HG02588 (cell line): ENCODE measurements at regions not wholly inside any gene's neighbourhood (a gene's known extent, or its start where the extent isn't known, plus 50 kb on each side); places are given as distances from the start of the nearest gene placed in this dataset.
"Not testable (repeated sequence)": the region's sequence is repeated elsewhere in the genome, so short reads cannot be mapped to it uniquely, and the experiment has no call there.

ENCODE experiments used
- ATAC-seq: cut with Tn5 transposase; IDR thresholded peaks from one replicate; pipeline ENCODE4 v1.9.1; 2021; ENCODE audit warnings: mild to moderate bottlenecking, moderate library complexity; ENCODE audit not compliant: unreplicated experiment

DNA sequence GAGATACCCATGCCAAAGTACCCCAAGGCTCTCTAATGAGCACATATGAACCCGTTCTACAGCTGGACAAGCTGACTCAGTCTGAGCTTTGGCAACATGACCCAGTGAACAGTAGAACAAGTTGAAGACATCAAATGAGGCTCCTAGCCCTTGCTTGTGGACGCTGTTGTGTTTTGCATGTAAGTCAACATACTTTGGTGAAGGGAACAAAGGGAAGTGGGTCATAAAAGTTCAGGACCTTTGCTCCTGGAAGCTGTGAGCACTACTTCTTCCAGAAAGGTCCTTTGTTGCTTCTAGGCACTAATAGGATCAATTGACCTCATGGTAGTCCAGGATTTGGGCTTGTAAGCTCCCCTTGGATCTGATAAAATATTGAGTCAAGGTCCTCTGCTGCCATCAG is 613.5 kb upstream of the TBX3 start:
- no peak for ATAC-seq

- no peak for ATAC-seq
Observed at GRCh38 chr12:115296613-115297198, 612.7 kb upstream of the TBX3 start.

DNA sequence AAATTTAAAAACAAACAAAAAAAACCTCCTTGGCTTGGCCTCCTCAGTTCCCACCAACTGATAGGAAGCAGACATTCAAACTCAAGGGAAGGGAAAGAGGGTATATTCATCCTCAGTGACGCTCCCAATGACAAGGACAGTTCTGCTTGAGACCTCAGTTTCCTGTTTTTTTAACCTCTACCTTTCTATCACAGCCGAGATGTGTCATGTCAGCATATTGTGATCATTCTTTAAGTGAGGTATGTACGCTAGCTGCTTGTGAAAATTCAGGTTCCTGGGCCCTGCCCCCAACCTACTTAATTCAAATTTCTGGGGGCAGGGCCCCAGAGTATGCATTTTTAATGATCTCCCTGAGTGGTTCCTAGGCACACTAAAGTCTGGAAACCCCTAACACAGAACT is 611.9 kb upstream of the TBX3 start:
- ATAC-seq, result no peak

- no peak for ATAC-seq
Observed at GRCh38 chr12:115294453-115295133, 610.6 kb upstream of the TBX3 start.

- not testable (repeated sequence) for ATAC-seq
Observed at GRCh38 chr12:115285429-115285828, 601.5 kb upstream of the TBX3 start.

GRCh38 chr12:115273456-115273855 is 589.5 kb upstream of the TBX3 start:
- ATAC-seq, result no peak

DNA sequence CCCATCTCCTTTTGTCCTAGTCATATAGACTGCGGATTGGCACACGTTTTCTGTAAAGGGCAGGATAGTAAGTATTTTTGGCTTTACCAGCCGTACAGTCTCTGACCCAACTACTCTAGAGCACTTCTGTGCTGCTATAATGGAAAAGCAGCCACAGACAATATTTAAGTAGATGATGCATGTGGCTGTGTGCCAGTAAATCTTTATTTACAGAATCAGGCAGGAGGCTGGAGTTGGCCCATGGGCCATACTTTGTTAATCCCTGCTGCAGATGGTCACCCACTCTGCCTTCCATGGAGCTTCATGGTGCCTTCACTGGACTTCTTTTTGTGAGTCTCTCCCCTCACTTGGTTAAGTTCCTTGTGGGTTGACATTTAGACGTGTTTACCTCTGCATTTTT is 584.5 kb upstream of the TBX3 start:
- no peak for ATAC-seq

GRCh38 chr12:115267891-115268290 is 583.9 kb upstream of the TBX3 start:
- ATAC-seq, result no peak

GRCh38 chr12:115267464-115267863 is 583.5 kb upstream of the TBX3 start:
- ATAC-seq, result no peak

GRCh38 chr12:115264605-115265004 is 580.6 kb upstream of the TBX3 start:
- ATAC-seq, result no peak

DNA sequence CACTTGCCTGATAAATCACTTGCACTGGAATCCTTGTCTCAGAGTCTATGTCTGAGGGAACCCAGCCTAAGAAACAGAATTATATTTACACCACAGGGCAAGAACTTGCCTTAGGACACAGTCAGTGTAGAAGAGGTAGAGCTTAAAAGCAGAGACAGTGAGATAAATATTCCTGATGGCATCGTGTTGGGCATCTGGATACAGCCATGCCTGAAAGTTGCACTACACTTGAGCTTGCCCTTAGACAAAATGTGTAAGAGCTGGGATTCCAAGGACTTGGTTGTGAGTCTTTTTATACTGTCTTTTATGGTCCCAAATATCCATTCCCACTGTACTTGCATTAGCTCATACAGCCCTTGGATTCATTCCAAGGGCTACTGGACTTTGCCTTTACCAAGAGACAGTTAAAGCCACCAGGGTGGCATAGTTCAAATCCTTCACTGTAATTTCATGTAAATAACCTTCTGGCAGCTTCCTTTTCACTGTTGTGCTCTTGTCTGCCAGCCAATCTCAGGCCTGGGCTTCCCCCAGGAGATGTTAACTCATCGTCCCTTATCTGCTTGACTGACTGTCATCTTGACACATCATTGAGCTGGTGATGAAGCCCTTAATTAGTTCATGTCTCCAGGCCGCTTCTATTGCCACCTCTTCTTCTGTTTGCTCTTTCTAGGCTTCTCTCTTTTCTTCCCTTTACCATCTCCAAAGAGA is 577.9 kb upstream of the TBX3 start:
- ATAC-seq, result no peak

GRCh38 chr12:115260762-115261675 is 577.0 kb upstream of the TBX3 start:
- no peak for ATAC-seq

DNA sequence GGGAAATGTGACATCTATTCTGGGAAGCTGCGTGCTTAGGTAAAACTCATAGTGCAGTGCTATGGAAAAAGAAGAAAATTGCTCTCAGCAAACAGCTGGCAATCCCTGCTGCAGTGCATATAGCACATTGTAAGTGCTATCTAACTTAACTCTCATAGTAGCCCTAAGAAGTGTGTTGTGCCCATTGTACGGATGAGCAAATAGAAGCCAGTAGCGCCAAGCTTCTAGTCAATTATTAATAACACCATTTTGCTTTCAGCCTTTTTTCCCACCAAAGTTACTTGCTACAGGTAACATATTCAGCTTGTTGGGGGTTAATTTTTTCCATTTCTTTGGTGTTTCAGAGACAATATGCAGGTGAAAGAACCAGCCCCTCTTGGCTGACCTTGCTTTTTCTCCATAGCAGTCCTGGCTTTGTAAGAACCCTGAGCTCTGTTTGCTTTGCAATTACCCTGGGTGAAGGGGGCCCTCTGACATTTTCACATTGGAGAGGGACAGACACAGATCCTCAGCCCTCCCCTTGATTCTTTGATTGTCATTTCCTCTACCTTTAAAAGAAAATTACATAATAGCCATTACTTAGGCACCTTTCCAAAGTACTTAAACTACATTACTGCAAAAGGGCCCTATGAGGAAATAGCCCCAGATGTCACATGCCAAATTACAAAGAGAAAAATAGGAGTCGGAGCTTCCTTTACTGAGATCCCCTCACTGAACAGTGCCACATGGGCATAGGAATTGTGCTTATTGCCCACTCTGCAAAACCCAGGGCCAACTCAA is 576.2 kb upstream of the TBX3 start:
- no peak for ATAC-seq

- no peak for ATAC-seq
Observed at GRCh38 chr12:115257791-115258190, 573.8 kb upstream of the TBX3 start.

DNA sequence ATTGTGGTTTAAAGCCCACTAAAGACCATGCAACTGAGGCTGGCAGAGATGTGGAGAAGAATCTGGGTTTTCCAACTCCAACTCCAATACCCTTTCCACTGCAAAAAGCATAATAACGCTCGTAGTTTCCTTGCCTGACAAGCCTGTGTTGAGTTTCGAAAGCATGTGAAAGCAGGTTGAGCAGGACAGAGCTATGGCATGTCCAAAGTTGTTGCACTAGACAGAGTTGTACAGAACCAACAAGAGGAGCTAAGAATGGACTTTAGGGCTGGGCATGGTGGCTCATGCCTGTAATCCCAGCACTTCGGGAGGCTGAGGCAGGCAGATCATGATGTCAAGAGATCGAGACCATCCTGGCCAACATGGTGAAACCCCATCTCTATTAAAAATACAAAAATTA is 572.0 kb upstream of the TBX3 start:
- ATAC-seq, result no peak

- ATAC-seq, result no peak
Observed at GRCh38 chr12:115255257-115255656, 571.3 kb upstream of the TBX3 start.

DNA sequence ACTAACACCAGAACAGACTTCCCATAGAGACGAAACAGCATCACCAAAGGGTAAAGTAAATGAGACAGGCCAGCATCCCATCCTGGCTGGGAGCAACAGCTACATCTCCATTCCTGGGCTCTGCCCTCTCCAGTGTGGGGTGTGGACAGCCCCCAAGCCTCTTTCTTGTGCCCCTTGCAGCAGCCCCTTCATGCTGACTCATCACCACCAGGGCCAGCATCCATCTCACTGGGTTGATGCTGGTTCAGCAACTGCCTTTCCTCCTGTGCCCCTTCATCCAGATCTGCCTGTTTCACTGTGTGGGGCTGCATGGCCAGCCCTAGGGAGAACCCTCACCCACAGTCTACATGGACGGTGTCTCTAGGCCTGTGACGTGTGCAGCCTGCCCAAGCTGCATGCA is 569.1 kb upstream of the TBX3 start:
- no peak for ATAC-seq

- no peak for ATAC-seq
Observed at GRCh38 chr12:115251727-115252126, 567.8 kb upstream of the TBX3 start.

DNA sequence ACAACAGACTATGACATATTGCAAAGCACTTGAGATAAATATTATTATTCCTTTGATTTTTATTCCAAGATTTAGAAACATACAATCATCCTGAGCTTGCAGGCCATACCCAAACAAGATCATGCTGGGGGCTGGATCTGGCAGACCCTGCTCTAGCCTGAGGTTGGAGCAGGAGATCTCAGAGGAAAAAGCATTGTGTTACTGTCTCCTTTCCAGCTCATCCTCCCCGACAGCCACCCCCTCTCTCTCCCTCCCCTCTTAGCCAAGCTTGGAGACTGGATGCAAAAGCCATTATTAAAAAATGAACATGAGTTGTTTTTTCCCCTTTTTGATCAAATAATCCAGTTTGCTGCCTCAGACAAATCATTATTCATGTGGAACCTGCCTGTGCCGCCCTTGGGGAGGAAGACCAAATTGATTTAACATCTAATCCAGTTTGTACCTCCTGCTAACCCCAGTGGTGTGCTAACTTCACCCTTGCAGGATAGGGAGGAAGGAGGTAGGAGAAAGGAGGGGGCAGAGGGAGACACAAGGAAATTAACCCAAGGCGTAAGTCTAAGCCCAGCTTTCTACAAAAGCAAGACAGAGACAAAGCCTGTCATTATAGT is 565.8 kb upstream of the TBX3 start:
- no peak for ATAC-seq

DNA sequence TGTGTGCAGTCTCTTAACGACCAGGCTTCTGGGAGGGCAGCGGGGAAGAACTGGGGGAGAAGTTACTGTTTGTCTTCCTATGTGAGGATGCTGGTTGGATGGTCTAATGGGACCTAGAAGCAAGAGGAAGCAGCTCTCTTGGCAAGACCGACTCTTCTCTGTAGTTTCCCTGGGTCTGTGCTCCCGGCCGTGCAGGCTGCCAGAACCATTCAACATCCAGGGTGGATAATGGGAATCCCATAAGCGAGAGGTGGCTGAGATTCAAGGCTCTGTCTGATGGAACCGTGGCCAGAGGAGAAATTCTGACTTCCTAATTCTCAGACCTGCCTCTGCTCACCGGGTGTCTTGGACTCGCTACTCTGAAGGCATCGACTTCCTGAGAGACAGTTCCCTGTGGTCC is 561.0 kb upstream of the TBX3 start:
- ATAC-seq, result no peak
